Kidney (tissue), 13 donors: ENCODE measurements at regions not wholly inside any gene's neighbourhood (a gene's known extent, or its start where the extent isn't known, plus 50 kb on each side); places are given as distances from the start of the nearest gene placed in this dataset.
A peak's percentile ranks its signal among the peaks of the same experiment; 100 is the strongest.

Experiments
- DNase-seq, 5 donors: peaks; one replicate each; pipeline ENCODE4 v3.0.0-alpha.2; 2013 to 2020
- FAIRE-seq: peaks from 2 replicates; lab custom pipeline; 2012; peaks lifted over from hg19 to GRCh38; lab: Jason Lieb, UNC
- H3K27ac ChIP-seq, 2 donors: one replicate each; pipeline ENCODE4 v1.7.0; 2013; ENCODE audit warnings: low read depth in 2 of 2, low read length in 2 of 2, inconsistent platforms in 1 of 2
- H3K27me3 ChIP-seq: one replicate; pipeline ENCODE4 v1.7.1; 2013; ENCODE audit warnings: low read length, inconsistent platforms; ENCODE audit not compliant: control insufficient read depth, insufficient read depth
- H3K36me3 ChIP-seq, 3 donors: one replicate each; pipeline versions ENCODE4 v1.7.0 to v1.7.1; 2013; ENCODE audit warnings: low read length in 3 of 3, control low read depth in 1 of 3, inconsistent platforms in 1 of 3; ENCODE audit not compliant: insufficient read depth in 3 of 3, control insufficient read depth in 2 of 3
- H3K4me1 ChIP-seq, 3 donors: one replicate each; pipeline versions ENCODE4 v1.7.0 to v1.7.1; 2013; ENCODE audit warnings: low read length in 3 of 3, inconsistent platforms in 1 of 3, low read depth in 1 of 3; ENCODE audit not compliant: control insufficient read depth in 2 of 3, insufficient read depth in 2 of 3
- H3K4me3 ChIP-seq, 3 donors: one replicate each; pipeline versions ENCODE4 v1.7.0 to v1.8.1; 2013; ENCODE audit warnings: low read length in 3 of 3, control low read depth in 1 of 3, inconsistent platforms in 1 of 3
- H3K9ac ChIP-seq, 3 donors: one replicate each; pipeline versions ENCODE4 v1.7.0 to v1.7.1; 2013; ENCODE audit warnings: low read length in 3 of 3, control low read depth in 1 of 3, inconsistent platforms in 1 of 3
- H3K9me3 ChIP-seq, 3 donors: one replicate each; pipeline versions ENCODE4 v1.7.0 to v1.7.1; 2013; ENCODE audit warnings: low read length in 3 of 3, control low read depth in 1 of 3, inconsistent platforms in 1 of 3; ENCODE audit not compliant: control insufficient read depth in 2 of 3, insufficient read depth in 1 of 3
- intact Hi-C: fragments of 100-400 bp; cut with DNase I; formaldehyde crosslinking; loops from one replicate; pipeline ENCODE4 v1.11.1; 2022
- TF ChIP-seq, protein P1 (sequence below): IDR thresholded peaks from 3 replicates; pipeline ENCODE4 v1.5.1; 2012; ENCODE audit warnings: mild to moderate bottlenecking, moderate library complexity, borderline replicate concordance; ENCODE audit not compliant: insufficient read depth; ENCODE audit errors: extremely low read depth
- donor health status: control.
- donor health status: control.
- donor health status: control.
- donor health status: control.
- donor health status: control.
- donor health status: DM: yes; HTN: yes; CAD: no.
- donor health status: Normal renal cell carcinoma (clear cell type).

DNA sequence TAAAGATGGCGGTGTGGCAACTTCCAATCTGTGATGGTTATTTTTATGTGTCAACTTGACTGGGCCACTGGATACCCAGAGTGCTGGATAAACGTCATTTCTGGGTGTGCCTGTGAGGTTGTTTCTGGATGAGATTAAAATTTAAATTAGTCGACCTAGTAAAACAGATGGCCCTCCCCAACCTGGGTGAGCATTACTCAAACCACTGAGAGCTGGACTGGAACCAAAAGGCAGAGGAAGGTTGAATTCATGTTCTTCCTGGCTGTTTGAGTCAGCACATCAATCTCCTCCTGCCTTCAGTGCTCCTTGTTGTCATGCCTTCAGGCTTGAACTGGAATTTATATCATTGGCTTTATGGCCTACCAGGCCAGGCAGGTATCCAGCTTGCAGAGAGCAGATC is 190.8 kb upstream of the RGPD4 start:
- no peak overlapping the region for H3K27ac ChIP-seq
- DNase-seq (peak in 1 of 5 donors; percentile 1), FAIRE-seq (no peak)
- H3K9ac ChIP-seq: no peak overlapping the region
- no peaks in the 10 kb centered on the region for H3K4me1 ChIP-seq
- H3K4me3 ChIP-seq: no peak overlapping the region
- H3K36me3 ChIP-seq: no peaks in the 10 kb centered on the region
- peaks cover 0 to 3% (median 0%) of the 10 kb centered on the region in 3 donors for H3K9me3 ChIP-seq
- H3K27me3 ChIP-seq: no peaks in the 10 kb centered on the region
- intact Hi-C loops: no loop called here
- TF ChIP-seq, protein P1, sequence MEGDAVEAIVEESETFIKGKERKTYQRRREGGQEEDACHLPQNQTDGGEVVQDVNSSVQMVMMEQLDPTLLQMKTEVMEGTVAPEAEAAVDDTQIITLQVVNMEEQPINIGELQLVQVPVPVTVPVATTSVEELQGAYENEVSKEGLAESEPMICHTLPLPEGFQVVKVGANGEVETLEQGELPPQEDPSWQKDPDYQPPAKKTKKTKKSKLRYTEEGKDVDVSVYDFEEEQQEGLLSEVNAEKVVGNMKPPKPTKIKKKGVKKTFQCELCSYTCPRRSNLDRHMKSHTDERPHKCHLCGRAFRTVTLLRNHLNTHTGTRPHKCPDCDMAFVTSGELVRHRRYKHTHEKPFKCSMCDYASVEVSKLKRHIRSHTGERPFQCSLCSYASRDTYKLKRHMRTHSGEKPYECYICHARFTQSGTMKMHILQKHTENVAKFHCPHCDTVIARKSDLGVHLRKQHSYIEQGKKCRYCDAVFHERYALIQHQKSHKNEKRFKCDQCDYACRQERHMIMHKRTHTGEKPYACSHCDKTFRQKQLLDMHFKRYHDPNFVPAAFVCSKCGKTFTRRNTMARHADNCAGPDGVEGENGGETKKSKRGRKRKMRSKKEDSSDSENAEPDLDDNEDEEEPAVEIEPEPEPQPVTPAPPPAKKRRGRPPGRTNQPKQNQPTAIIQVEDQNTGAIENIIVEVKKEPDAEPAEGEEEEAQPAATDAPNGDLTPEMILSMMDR: no peak

DNA sequence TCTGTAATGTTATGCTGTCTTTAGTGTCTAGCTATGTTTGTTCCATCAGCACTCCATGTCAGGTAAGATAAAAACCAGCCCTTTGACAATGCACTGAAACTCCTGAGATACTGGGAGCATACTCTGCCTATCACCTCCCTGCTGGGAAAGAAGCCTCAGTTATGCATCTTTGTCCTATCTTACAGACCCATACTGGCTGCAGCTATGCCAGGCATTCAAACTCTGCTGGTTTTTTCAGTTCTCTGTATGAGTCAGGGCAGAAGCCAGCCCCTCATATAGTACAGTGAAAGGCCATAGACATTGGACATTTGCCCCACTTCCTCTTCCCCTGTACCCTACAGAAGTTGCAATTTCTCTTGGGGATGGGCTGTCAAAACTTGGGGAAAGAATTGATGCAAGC is 181.1 kb upstream of the RGPD4 start:
- TF ChIP-seq, protein P1: no peak
- no peak overlapping the region for H3K9ac ChIP-seq
- DNase-seq: no peak

DNA sequence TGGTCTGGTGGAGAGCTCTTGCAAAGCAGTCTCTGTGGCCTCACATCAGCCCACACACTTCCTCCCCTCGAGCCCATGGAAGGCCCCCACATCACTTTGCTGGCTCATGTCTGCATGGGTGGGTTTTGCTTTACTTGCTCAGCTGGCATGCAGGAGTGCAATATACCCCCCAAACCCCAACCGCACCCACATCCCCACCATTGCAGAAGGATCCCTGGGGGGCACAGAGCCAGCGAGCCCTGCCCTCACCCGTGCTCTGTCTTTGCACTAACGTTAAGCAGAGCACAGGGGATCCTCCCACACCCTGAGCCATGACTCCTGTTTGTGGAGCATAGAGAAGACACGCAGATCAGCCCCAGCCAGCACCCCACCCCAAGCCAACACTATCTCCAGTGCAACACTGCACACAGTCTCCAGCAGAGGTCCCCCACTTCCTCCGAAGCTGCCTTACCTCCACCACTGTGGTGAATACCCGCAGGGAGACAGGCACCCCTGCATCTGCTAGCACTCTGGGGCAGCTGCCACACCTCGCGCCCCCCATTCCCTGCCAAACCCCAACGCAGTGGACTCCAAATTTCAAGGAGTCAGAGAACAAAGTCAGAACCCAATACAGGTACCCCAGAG is 177.8 kb upstream of the RGPD4 start:
- FAIRE-seq: no peak
- Histone ChIP-seq H3K4me3 (no peak overlapping the region), H3K27me3 (no peaks in the 10 kb centered on the region), H3K36me3 (no peaks in the 10 kb centered on the region), H3K4me1 (no peaks in the 10 kb centered on the region), H3K9me3 (no peaks in the 10 kb centered on the region), H3K27ac (no peak overlapping the region), H3K9ac (no peak overlapping the region)
- TF ChIP-seq, protein P1: no peak
- DNase-seq: no peak
- intact Hi-C loops: no loop called here

More for the DNA sequence above, 181.1 kb upstream of the RGPD4 start:
- no peak for FAIRE-seq
- H3K4me1 ChIP-seq: no peaks in the 10 kb centered on the region
- H3K4me3 ChIP-seq: no peak overlapping the region
- no peaks in the 10 kb centered on the region for H3K27me3 ChIP-seq
- H3K36me3 ChIP-seq: no peaks in the 10 kb centered on the region
- H3K27ac ChIP-seq: no peak overlapping the region
- intact Hi-C loops: no loop called here
- H3K9me3 ChIP-seq: no peaks in the 10 kb centered on the region

DNA sequence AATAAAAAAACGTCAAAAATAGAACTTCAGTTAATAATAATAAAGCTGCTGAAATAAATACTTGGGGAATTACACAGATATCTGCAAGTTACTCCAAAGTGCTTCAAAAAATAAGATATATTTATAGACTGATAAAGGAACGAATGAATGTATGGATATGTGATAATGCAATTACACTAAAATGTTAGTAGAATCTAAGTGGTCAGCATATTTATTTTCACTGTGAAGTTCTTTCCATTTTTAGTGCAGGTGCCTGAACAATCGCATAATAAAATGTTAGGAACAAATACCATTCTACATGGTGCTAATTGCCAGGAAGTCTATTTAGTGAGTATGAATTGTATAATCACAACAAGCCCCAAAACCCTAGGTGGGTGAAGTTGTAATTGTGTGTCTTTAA is 169.6 kb upstream of the RGPD4 start:
- intact Hi-C loops: no loop called here
- no peak for FAIRE-seq
- TF ChIP-seq, protein P1: no peak

More for the DNA sequence above, 169.6 kb upstream of the RGPD4 start:
- Histone ChIP-seq H3K27me3 (no peaks in the 10 kb centered on the region), H3K9me3 (no peaks in the 10 kb centered on the region), H3K27ac (no peak overlapping the region), H3K9ac (no peak overlapping the region), H3K4me1 (no peaks in the 10 kb centered on the region), H3K36me3 (no peaks in the 10 kb centered on the region), H3K4me3 (no peak overlapping the region)
- DNase-seq: no peak
